BJ (cell line): ENCODE measurements at regions not wholly inside any gene's neighbourhood (a gene's known extent, or its start where the extent isn't known, plus 50 kb on each side); places are given as distances from the start of the nearest gene placed in this dataset.
"Not testable (repeated sequence)": the region's sequence is repeated elsewhere in the genome, so short reads cannot be mapped to it uniquely, and the experiment has no call there.

Experiments
- CTCF ChIA-PET: fragments of 350-600 bp; formaldehyde crosslinking; extraction: SDS; loops from one replicate; lab custom pipeline; 2021; ENCODE audit warnings: antibody characterized with exemption, inconsistent platforms; lab: Yijun Ruan, JAX
- POLR2A ChIA-PET: fragments of 300-600 bp; sonication (Branson Sonifier 250); formaldehyde crosslinking; extraction: SDS; loops from one replicate; lab custom pipeline; 2021; ENCODE audit warnings: antibody characterized with exemption; lab: Charles Lee
- DNase-seq: peaks from one replicate; pipeline ENCODE4 v3.0.0-alpha.2; 2011; ENCODE audit warnings: low read depth
- H3K27me3 ChIP-seq: 2 replicates; pipeline ENCODE4 v1.6.0; 2011; ENCODE audit warnings: low read length; ENCODE audit not compliant: control insufficient read depth, insufficient read depth
- H3K36me3 ChIP-seq: 2 replicates; pipeline ENCODE4 v1.5.1; 2011; ENCODE audit warnings: low read length; ENCODE audit not compliant: control insufficient read depth, insufficient read depth
- H3K4me3 ChIP-seq: 2 replicates; pipeline ENCODE4 v1.5.1; 2011; ENCODE audit warnings: low read depth, mild to moderate bottlenecking, control low read depth, low read length
- CTCF ChIP-seq: IDR thresholded peaks from 2 replicates; pipeline ENCODE4 v1.5.1; 2011; ENCODE audit warnings: low read depth, mild to moderate bottlenecking, control low read depth, inconsistent platforms, low read length, moderate library complexity; ENCODE audit not compliant: insufficient read depth

GRCh38 chr2:13662055-13662454, 945.3 kb downstream of the TRIB2 start:
- POLR2A ChIA-PET: no interaction called here
- Histone ChIP-seq H3K4me3 (no peak overlapping the region), H3K27me3 (no peaks in the 10 kb centered on the region), H3K36me3 (no peaks in the 10 kb centered on the region)
- DNase-seq: no peak
- no peak for TF ChIP-seq CTCF
- CTCF ChIA-PET: no interaction called here

GRCh38 chr2:13666582-13667414, 950.1 kb downstream of the TRIB2 start:
- Histone ChIP-seq H3K36me3 (no peaks in the 10 kb centered on the region), H3K4me3 (no peak overlapping the region), H3K27me3 (no peaks in the 10 kb centered on the region)
- CTCF ChIA-PET: no interaction called here
- no peak for TF ChIP-seq CTCF
- POLR2A ChIA-PET: no interaction called here
- DNase-seq: no peak

- no peak overlapping the region for H3K4me3 ChIP-seq
- DNase-seq: no peak
- TF ChIP-seq CTCF: no peak
- ChIA-PET POLR2A (no interaction called here), CTCF (no interaction called here)
- no peaks in the 10 kb centered on the region for H3K27me3 ChIP-seq
- H3K36me3 ChIP-seq: no peaks in the 10 kb centered on the region
Observed at GRCh38 chr2:13667415-13667757, 950.6 kb downstream of the TRIB2 start.

GRCh38 chr2:13669607-13670006, 952.9 kb downstream of the TRIB2 start:
- Histone ChIP-seq H3K36me3 (no peaks in the 10 kb centered on the region), H3K4me3 (no peak overlapping the region), H3K27me3 (no peaks in the 10 kb centered on the region)
- DNase-seq: no peak
- ChIA-PET CTCF (no interaction called here), POLR2A (no interaction called here)
- TF ChIP-seq CTCF: no peak

GRCh38 chr2:13673821-13674220, 957.1 kb downstream of the TRIB2 start:
- CTCF ChIA-PET, H3K4me3 ChIP-seq, H3K27me3 ChIP-seq, H3K36me3 ChIP-seq, POLR2A ChIA-PET, DNase-seq: not testable (repeated sequence)

GRCh38 chr2:13676269-13676668, 956.2 kb upstream of the LRATD1 start:
- TF ChIP-seq CTCF: no peak
- POLR2A ChIA-PET: no interaction called here
- CTCF ChIA-PET: no interaction called here

More at GRCh38 chr2:13676269-13676668, 956.2 kb upstream of the LRATD1 start:
- H3K36me3 ChIP-seq: no peaks in the 10 kb centered on the region
- DNase-seq: no peak
- H3K27me3 ChIP-seq: no peaks in the 10 kb centered on the region
- H3K4me3 ChIP-seq: no peak overlapping the region
